NB4 (cell line): ENCODE measurements at regions not wholly inside any gene's neighbourhood (a gene's known extent, or its start where the extent isn't known, plus 50 kb on each side); places are given as distances from the start of the nearest gene placed in this dataset.

Source experiments
- DNase-seq: peaks from one replicate; pipeline ENCODE4 v3.0.0; 2010; ENCODE audit warnings: low read depth
- H3K4me3 ChIP-seq: one replicate; pipeline ENCODE4 v1.5.1; 2011; ENCODE audit warnings: mild to moderate bottlenecking, low read depth, low read length, moderate library complexity
- MYC ChIP-seq: IDR thresholded peaks from 2 replicates; pipeline ENCODE4 v1.6.1; 2011; ENCODE audit warnings: low read depth, low read length
- POLR2A ChIP-seq: IDR thresholded peaks from 2 replicates; pipeline ENCODE4 v1.6.1; 2011; ENCODE audit warnings: mild to moderate bottlenecking; ENCODE audit not compliant: insufficient read length; ENCODE audit errors: extremely low read depth
- TF ChIP-seq, protein P1 (sequence below): IDR thresholded peaks from 2 replicates; pipeline ENCODE4 v1.6.1; 2011; ENCODE audit warnings: low read depth, low read length
- TF ChIP-seq, protein P2 (sequence below): IDR thresholded peaks from one replicate; pipeline ENCODE4 v1.5.1; 2012; ENCODE audit warnings: low read depth, low read length

DNA sequence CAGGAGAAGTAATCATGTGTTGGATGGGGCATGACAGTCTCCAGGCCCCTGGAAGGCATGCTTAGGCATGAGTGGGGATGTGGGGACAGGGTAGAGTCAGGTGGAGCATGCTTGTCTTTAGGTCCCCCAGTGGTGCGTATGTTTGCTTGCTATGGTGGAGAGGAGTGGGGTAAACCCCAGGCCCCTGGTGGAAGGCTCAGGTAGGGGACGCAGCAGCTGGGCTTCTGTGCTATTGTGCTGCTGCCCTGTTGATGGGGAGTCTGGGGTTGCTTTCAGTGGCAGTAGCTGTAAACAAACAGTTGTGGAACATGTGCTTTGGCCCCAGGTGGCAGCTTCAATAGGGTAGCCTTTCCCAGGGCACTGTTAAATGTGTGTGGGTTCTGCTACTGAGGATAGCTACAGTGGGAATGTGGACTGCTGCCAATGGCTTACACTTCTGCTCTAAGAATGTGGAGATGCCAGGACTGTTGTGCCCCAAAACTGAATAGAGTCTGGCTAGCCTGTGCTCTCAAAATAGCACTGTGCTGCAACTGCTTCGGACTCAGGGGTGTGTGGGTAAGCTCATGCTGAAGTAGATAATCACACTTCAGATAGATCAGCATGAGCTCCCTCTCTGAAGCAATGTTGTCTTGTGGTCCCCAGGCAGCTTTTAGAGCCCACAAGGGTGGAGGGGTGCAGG, 1257.3 kb downstream of the DIAPH3 start:
- no peak for DNase-seq
- no peak overlapping the region for H3K4me3 ChIP-seq
- TF ChIP-seq MYC (no peak), POLR2A (no peak)
- TF ChIP-seq, protein P1, sequence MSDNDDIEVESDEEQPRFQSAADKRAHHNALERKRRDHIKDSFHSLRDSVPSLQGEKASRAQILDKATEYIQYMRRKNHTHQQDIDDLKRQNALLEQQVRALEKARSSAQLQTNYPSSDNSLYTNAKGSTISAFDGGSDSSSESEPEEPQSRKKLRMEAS, result no peak
- TF ChIP-seq, protein P2, sequence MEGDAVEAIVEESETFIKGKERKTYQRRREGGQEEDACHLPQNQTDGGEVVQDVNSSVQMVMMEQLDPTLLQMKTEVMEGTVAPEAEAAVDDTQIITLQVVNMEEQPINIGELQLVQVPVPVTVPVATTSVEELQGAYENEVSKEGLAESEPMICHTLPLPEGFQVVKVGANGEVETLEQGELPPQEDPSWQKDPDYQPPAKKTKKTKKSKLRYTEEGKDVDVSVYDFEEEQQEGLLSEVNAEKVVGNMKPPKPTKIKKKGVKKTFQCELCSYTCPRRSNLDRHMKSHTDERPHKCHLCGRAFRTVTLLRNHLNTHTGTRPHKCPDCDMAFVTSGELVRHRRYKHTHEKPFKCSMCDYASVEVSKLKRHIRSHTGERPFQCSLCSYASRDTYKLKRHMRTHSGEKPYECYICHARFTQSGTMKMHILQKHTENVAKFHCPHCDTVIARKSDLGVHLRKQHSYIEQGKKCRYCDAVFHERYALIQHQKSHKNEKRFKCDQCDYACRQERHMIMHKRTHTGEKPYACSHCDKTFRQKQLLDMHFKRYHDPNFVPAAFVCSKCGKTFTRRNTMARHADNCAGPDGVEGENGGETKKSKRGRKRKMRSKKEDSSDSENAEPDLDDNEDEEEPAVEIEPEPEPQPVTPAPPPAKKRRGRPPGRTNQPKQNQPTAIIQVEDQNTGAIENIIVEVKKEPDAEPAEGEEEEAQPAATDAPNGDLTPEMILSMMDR, result no peak

DNA sequence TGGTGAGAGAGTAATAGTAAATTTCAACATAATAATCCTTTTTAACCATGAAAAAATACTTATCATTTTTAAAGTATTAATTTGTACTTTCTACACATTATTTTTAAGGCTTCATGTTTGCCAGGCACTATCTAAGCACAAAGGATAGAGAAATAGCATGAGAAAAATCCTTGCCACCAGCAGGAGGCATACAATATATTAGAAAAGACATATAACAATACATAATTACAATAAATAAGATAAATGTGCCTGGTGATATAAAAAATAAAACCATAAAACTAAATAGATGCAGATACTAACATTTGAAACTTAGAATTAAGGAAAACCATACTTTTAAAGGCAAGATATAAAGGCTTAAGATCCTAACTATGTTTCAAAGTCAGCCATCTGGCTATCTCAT, 1256.4 kb downstream of the DIAPH3 start:
- TF ChIP-seq POLR2A, result no peak
- TF ChIP-seq, protein P1, result no peak
- TF ChIP-seq, protein P2, result no peak
- no peak for TF ChIP-seq MYC
- no peak overlapping the region for H3K4me3 ChIP-seq
- DNase-seq, result no peak

DNA sequence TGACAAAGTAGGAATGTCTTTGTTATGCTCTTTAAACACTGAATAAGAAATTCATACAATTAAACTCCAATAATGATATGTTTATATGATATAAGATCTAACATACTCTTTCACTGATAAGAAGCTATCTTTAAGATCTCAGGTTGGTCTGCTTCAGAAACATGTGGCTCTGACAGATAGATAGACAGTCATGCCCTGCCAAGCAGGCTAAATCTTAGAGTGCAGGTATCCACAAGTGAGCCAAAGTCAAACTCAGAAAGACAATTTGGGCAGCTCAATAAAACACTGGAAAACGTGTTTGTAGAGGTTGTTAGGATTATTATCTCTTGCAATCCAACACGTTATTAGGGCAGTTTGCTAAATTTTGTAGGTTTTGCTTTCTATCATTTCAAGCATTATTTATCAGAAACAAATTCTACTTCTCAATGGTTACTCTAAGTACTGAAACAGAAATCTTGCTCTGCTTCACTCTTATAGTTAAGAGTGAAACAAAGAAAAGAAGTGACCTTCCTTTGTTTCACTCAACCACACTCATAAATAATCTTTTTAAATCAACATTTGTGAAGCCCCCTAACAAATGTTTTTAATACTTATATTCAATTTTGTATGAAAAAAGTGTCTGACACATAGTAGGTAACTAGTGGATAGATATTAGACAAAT, 1255.6 kb downstream of the DIAPH3 start:
- TF ChIP-seq, protein P2, result no peak
- TF ChIP-seq POLR2A (no peak), MYC (no peak)
- TF ChIP-seq, protein P1, result no peak
- H3K4me3 ChIP-seq, result no peak overlapping the region
- DNase-seq, result no peak

DNA sequence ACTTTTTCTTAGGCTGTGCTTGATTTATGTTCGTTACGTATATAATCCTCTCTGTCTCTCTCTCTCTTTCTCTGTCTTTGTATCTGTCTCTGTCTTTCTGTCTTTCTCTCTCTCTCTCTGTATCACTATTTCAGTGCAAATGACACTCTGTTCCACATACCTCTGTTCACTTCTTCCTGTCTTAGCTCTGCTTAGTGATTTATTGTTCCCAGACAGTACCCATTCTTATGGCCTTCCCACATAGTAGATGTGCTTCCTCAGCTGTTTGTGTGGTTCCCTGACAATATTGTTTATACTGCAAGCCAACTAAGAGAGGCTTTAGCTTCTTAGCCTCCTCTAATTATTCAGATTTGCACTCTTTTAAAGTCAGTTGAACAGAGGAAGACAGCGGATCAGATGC, 1244.2 kb downstream of the DIAPH3 start:
- H3K4me3 ChIP-seq, result no peak overlapping the region
- no peak for TF ChIP-seq POLR2A
- TF ChIP-seq, protein P2, result no peak
- no peak for DNase-seq

DNA sequence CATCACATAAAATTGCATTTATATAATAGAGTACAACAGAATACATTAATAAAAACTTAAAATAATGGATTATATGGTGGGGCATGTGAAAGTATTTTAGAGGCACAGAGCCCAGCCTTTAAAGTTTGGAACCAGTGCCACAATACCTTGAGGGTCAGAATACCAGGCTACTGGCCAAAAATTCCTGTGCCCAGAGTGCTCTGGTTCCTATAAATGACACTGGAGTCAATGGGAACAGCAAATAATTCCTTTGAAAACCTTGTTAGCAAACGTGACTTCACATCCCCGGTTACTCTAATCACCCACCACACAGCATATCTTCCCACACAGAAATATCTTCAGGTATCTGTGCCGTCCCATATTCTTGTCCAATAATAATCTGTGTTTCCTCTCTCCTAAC, 1242.6 kb downstream of the DIAPH3 start:
- no peak overlapping the region for H3K4me3 ChIP-seq
- DNase-seq, result no peak
- TF ChIP-seq, protein P2, result no peak
- TF ChIP-seq, protein P1, result no peak
- no peak for TF ChIP-seq MYC
- no peak for TF ChIP-seq POLR2A
